B cell (primary cell): ENCODE measurements at regions not wholly inside any gene's neighbourhood (a gene's known extent, or its start where the extent isn't known, plus 50 kb on each side); places are given as distances from the start of the nearest gene placed in this dataset.

Experiments used
- EZH2 ChIP-seq: IDR thresholded peaks from 2 replicates; pipeline ENCODE4 v1.6.1; 2012; ENCODE audit warnings: borderline replicate concordance, low read depth, mild to moderate bottlenecking, moderate library complexity, low read length; ENCODE audit not compliant: insufficient read depth, poor library complexity, severe bottlenecking
- TF ChIP-seq, protein P1 (sequence below): fragments of 200-600 bp; IDR thresholded peaks from one replicate; pipeline ENCODE4 v1.8.0; 2022; ENCODE audit warnings: antibody characterized with exemption, mild to moderate bottlenecking

DNA sequence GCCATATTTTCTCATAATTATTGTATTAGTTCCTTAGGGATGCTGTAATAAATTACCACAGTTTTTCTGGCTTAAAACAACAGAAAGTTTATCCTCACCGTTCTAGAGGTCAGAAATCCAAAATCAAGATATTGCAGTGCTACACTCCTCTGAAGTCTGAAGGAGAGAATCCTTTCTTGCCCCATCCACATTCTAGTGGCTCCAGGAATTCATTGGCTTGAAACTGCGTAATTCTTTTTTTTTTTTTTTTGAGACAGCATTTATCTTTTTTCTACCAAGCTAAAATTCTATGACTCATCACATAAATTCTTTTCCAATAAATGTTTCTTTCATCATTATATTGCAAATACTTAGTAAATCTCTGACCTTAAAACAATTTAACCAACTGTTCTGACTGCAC, 451.0 kb upstream of the RGS18 start:
- TF ChIP-seq, protein P1, sequence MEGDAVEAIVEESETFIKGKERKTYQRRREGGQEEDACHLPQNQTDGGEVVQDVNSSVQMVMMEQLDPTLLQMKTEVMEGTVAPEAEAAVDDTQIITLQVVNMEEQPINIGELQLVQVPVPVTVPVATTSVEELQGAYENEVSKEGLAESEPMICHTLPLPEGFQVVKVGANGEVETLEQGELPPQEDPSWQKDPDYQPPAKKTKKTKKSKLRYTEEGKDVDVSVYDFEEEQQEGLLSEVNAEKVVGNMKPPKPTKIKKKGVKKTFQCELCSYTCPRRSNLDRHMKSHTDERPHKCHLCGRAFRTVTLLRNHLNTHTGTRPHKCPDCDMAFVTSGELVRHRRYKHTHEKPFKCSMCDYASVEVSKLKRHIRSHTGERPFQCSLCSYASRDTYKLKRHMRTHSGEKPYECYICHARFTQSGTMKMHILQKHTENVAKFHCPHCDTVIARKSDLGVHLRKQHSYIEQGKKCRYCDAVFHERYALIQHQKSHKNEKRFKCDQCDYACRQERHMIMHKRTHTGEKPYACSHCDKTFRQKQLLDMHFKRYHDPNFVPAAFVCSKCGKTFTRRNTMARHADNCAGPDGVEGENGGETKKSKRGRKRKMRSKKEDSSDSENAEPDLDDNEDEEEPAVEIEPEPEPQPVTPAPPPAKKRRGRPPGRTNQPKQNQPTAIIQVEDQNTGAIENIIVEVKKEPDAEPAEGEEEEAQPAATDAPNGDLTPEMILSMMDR, result no peak
- no peak for TF ChIP-seq EZH2
